ENCODE measurements at regions not wholly inside any gene's neighbourhood (a gene's known extent, or its start where the extent isn't known, plus 50 kb on each side); places are given as distances from the start of the nearest gene placed in this dataset.

GRCh38 chr6:56766139-56766805 is 123.6 kb upstream of the DST start:
- Histone ChIP-seq H3K4me3 (ENCODE audit: insufficient read depth, low read depth, low read length, poor library complexity, severe bottlenecking) (no peak overlapping the region), H3K9me3 (ENCODE audit: control insufficient read depth, low read length) (no peaks in the 10 kb centered on the region), H3K4me1 (ENCODE audit: control insufficient read depth, insufficient read depth, low read length, poor library complexity, severe bottlenecking) (no peaks in the 10 kb centered on the region), H3K27ac (ENCODE audit: insufficient read depth, low read length, poor library complexity, severe bottlenecking) (no peak overlapping the region), H3K36me3 (ENCODE audit: control insufficient read depth, insufficient read depth, low read length) (no peaks in the 10 kb centered on the region), H3K27me3 (replicated peaks; ENCODE audit: control insufficient read depth, insufficient read depth, low read length, poor library complexity, severe bottlenecking) (no peaks in the 10 kb centered on the region)
- DNase-seq: no peak

DNA sequence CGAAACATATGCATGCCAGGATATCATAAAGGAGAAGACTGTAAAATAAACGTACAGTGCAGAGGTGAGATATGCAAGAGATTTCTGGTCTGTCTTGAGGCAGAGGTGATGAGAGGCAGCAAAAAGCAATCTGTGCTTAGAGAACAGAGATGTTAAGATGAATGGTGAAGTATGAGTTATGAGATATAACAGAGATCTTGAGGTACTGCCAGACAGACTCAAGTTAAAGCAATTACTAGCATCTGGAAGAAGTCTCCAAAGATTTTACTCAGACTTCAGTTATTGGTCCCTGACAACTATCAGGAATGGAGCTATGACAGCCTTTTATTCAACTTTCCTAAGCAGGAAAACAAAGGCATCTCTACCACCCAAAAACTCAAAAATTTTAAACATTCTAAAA is 122.8 kb upstream of the DST start:
- no peaks in the 10 kb centered on the region for H3K9me3 ChIP-seq (ENCODE audit: control insufficient read depth, low read length)
- no peaks in the 10 kb centered on the region for H3K4me1 ChIP-seq (ENCODE audit: control insufficient read depth, insufficient read depth, low read length, poor library complexity, severe bottlenecking)
- DNase-seq: no peak
- no peak overlapping the region for H3K27ac ChIP-seq (ENCODE audit: insufficient read depth, low read length, poor library complexity, severe bottlenecking)
- H3K36me3 ChIP-seq (ENCODE audit: control insufficient read depth, insufficient read depth, low read length): no peaks in the 10 kb centered on the region
- no peaks in the 10 kb centered on the region for H3K27me3 ChIP-seq (replicated peaks; ENCODE audit: control insufficient read depth, insufficient read depth, low read length, poor library complexity, severe bottlenecking)
- no peak overlapping the region for H3K4me3 ChIP-seq (ENCODE audit: insufficient read depth, low read depth, low read length, poor library complexity, severe bottlenecking)

GRCh38 chr6:56764081-56764566 is 121.4 kb upstream of the DST start:
- no peaks in the 10 kb centered on the region for H3K4me1 ChIP-seq (ENCODE audit: control insufficient read depth, insufficient read depth, low read length, poor library complexity, severe bottlenecking)
- DNase-seq: no peak
- H3K27me3 ChIP-seq (replicated peaks; ENCODE audit: control insufficient read depth, insufficient read depth, low read length, poor library complexity, severe bottlenecking): no peaks in the 10 kb centered on the region
- no peaks in the 10 kb centered on the region for H3K36me3 ChIP-seq (ENCODE audit: control insufficient read depth, insufficient read depth, low read length)
- no peaks in the 10 kb centered on the region for H3K9me3 ChIP-seq (ENCODE audit: control insufficient read depth, low read length)
- H3K4me3 ChIP-seq (ENCODE audit: insufficient read depth, low read depth, low read length, poor library complexity, severe bottlenecking): no peak overlapping the region
- H3K27ac ChIP-seq (ENCODE audit: insufficient read depth, low read length, poor library complexity, severe bottlenecking): no peak overlapping the region

- DNase-seq: no peak
- no peaks in the 10 kb centered on the region for H3K36me3 ChIP-seq (ENCODE audit: control insufficient read depth, insufficient read depth, low read length)
- H3K4me3 ChIP-seq (ENCODE audit: insufficient read depth, low read depth, low read length, poor library complexity, severe bottlenecking): no peak overlapping the region
- H3K9me3 ChIP-seq (ENCODE audit: control insufficient read depth, low read length): no peaks in the 10 kb centered on the region
- H3K4me1 ChIP-seq (ENCODE audit: control insufficient read depth, insufficient read depth, low read length, poor library complexity, severe bottlenecking): no peaks in the 10 kb centered on the region
- no peak overlapping the region for H3K27ac ChIP-seq (ENCODE audit: insufficient read depth, low read length, poor library complexity, severe bottlenecking)
- H3K27me3 ChIP-seq (replicated peaks; ENCODE audit: control insufficient read depth, insufficient read depth, low read length, poor library complexity, severe bottlenecking): no peaks in the 10 kb centered on the region
Measured at GRCh38 chr6:56761651-56762050, 119.0 kb upstream of the DST start.

DNA sequence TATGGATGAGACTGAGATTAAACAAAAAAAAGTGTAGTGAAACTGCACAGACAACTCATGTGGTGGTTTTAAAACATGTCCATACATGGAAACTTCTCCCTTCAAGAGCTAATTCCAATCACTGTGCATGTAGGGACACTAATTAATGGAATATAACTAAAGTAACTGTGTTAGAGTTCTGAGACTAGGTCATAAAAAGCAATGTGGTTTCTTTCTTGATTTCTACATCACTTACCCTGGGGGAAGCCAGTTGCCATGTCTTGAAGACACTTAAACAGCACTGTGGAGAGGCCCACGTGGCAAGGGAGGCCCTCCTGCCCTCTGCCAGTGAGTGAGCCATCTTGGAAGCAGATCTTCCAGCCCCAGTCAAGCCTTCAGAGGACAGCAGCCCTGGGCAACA is 118.2 kb upstream of the DST start:
- Histone ChIP-seq H3K27me3 (replicated peaks; ENCODE audit: control insufficient read depth, insufficient read depth, low read length, poor library complexity, severe bottlenecking) (no peaks in the 10 kb centered on the region), H3K4me1 (ENCODE audit: control insufficient read depth, insufficient read depth, low read length, poor library complexity, severe bottlenecking) (no peaks in the 10 kb centered on the region), H3K4me3 (ENCODE audit: insufficient read depth, low read depth, low read length, poor library complexity, severe bottlenecking) (no peak overlapping the region), H3K36me3 (ENCODE audit: control insufficient read depth, insufficient read depth, low read length) (no peaks in the 10 kb centered on the region), H3K9me3 (ENCODE audit: control insufficient read depth, low read length) (no peaks in the 10 kb centered on the region), H3K27ac (ENCODE audit: insufficient read depth, low read length, poor library complexity, severe bottlenecking) (no peak overlapping the region)
- DNase-seq: no peak

DNA sequence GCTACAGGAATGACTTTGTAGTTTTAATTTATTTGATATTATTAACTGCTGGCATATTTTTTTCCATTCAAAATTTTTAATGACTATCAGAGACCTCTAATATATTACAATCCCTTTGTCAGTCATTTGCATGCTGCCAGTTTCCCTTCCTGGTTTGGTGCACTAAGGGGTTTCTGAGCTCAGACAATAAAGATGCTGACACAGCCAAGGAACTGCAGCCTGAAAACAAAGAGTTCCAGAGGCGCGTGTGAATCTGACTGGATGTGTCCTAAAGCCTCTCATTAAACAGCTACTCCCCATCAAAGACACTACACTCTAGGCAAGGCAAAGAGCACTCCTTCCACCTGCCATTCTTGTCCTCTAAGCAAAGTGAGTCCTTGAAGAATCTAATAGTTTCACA is 116.8 kb upstream of the DST start:
- Histone ChIP-seq H3K27me3 (replicated peaks; ENCODE audit: control insufficient read depth, insufficient read depth, low read length, poor library complexity, severe bottlenecking) (no peaks in the 10 kb centered on the region), H3K4me1 (ENCODE audit: control insufficient read depth, insufficient read depth, low read length, poor library complexity, severe bottlenecking) (no peaks in the 10 kb centered on the region), H3K36me3 (ENCODE audit: control insufficient read depth, insufficient read depth, low read length) (no peaks in the 10 kb centered on the region), H3K9me3 (ENCODE audit: control insufficient read depth, low read length) (no peaks in the 10 kb centered on the region), H3K4me3 (ENCODE audit: insufficient read depth, low read depth, low read length, poor library complexity, severe bottlenecking) (no peak overlapping the region), H3K27ac (ENCODE audit: insufficient read depth, low read length, poor library complexity, severe bottlenecking) (no peak overlapping the region)
- DNase-seq: no peak

GRCh38 chr6:56758553-56758952 is 115.9 kb upstream of the DST start:
- Histone ChIP-seq H3K36me3 (ENCODE audit: control insufficient read depth, insufficient read depth, low read length) (no peaks in the 10 kb centered on the region), H3K27ac (ENCODE audit: insufficient read depth, low read length, poor library complexity, severe bottlenecking) (no peak overlapping the region)
- no peak for DNase-seq

GRCh38 chr6:56758120-56758519 is 115.4 kb upstream of the DST start:
- Histone ChIP-seq H3K4me1 (ENCODE audit: control insufficient read depth, insufficient read depth, low read length, poor library complexity, severe bottlenecking) (no peaks in the 10 kb centered on the region), H3K27me3 (replicated peaks; ENCODE audit: control insufficient read depth, insufficient read depth, low read length, poor library complexity, severe bottlenecking) (no peaks in the 10 kb centered on the region), H3K27ac (ENCODE audit: insufficient read depth, low read length, poor library complexity, severe bottlenecking) (no peak overlapping the region), H3K36me3 (ENCODE audit: control insufficient read depth, insufficient read depth, low read length) (no peaks in the 10 kb centered on the region), H3K4me3 (ENCODE audit: insufficient read depth, low read depth, low read length, poor library complexity, severe bottlenecking) (no peak overlapping the region), H3K9me3 (ENCODE audit: control insufficient read depth, low read length) (no peaks in the 10 kb centered on the region)
- DNase-seq: no peak

More at GRCh38 chr6:56758553-56758952, 115.9 kb upstream of the DST start:
- Histone ChIP-seq H3K27me3 (replicated peaks; ENCODE audit: control insufficient read depth, insufficient read depth, low read length, poor library complexity, severe bottlenecking) (no peaks in the 10 kb centered on the region), H3K4me3 (ENCODE audit: insufficient read depth, low read depth, low read length, poor library complexity, severe bottlenecking) (no peak overlapping the region), H3K9me3 (ENCODE audit: control insufficient read depth, low read length) (no peaks in the 10 kb centered on the region), H3K4me1 (ENCODE audit: control insufficient read depth, insufficient read depth, low read length, poor library complexity, severe bottlenecking) (no peaks in the 10 kb centered on the region)

DNA sequence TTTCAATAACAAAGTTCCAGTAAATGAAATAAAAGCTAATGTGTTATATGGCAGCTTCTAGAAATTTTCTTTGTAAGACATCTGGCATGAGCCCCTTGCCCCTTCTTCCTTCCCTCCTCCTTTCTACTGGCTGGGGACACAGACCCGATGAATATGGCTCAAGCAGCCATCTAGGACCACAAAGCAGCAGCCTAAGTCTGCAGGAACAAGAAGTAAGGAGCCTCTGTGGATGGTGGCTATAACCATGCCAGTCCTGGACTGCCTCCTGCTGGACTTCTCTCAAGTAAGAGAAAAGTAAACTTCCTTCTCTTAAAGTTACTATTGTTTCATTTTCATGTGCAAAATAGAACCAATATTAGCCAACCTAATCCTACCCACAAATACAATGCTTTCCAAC is 114.9 kb upstream of the DST start:
- Histone ChIP-seq H3K4me3 (ENCODE audit: insufficient read depth, low read depth, low read length, poor library complexity, severe bottlenecking) (no peak overlapping the region), H3K27ac (ENCODE audit: insufficient read depth, low read length, poor library complexity, severe bottlenecking) (no peak overlapping the region), H3K9me3 (ENCODE audit: control insufficient read depth, low read length) (no peaks in the 10 kb centered on the region), H3K4me1 (ENCODE audit: control insufficient read depth, insufficient read depth, low read length, poor library complexity, severe bottlenecking) (no peaks in the 10 kb centered on the region), H3K36me3 (ENCODE audit: control insufficient read depth, insufficient read depth, low read length) (no peaks in the 10 kb centered on the region), H3K27me3 (replicated peaks; ENCODE audit: control insufficient read depth, insufficient read depth, low read length, poor library complexity, severe bottlenecking) (no peaks in the 10 kb centered on the region)
- DNase-seq: no peak

- Histone ChIP-seq H3K27ac (ENCODE audit: insufficient read depth, low read length, poor library complexity, severe bottlenecking) (no peak overlapping the region), H3K27me3 (replicated peaks; ENCODE audit: control insufficient read depth, insufficient read depth, low read length, poor library complexity, severe bottlenecking) (no peaks in the 10 kb centered on the region), H3K4me1 (ENCODE audit: control insufficient read depth, insufficient read depth, low read length, poor library complexity, severe bottlenecking) (no peaks in the 10 kb centered on the region), H3K9me3 (ENCODE audit: control insufficient read depth, low read length) (no peaks in the 10 kb centered on the region), H3K36me3 (ENCODE audit: control insufficient read depth, insufficient read depth, low read length) (no peaks in the 10 kb centered on the region), H3K4me3 (ENCODE audit: insufficient read depth, low read depth, low read length, poor library complexity, severe bottlenecking) (no peak overlapping the region)
- no peak for DNase-seq
Measured at GRCh38 chr6:56756791-56757587, 114.3 kb upstream of the DST start.

Measured in effector memory CD4-positive, alpha-beta T cell (primary cell).